HEK293 (cell line): ENCODE measurements at regions not wholly inside any gene's neighbourhood (a gene's known extent, or its start where the extent isn't known, plus 50 kb on each side); places are given as distances from the start of the nearest gene placed in this dataset.

Experiments
- CTCF ChIA-PET: fragments of 350-600 bp; formaldehyde crosslinking; extraction: SDS; loops from one replicate; lab custom pipeline; 2021; ENCODE audit warnings: antibody characterized with exemption; lab: Yijun Ruan, JAX
- POLR2A ChIA-PET: fragments of 300-600 bp; formaldehyde crosslinking; extraction: SDS; loops from one replicate; lab custom pipeline; 2020; ENCODE audit warnings: antibody characterized with exemption, inconsistent platforms; lab: Yijun Ruan, JAX
- H3K27ac ChIP-seq: fragments of 200-500 bp; sonication (Bioruptor generic); 2 replicates; pipeline ENCODE4 v1.5.1; 2014; ENCODE audit warnings: low read depth, low read length, control low read depth, inconsistent platforms; ENCODE audit errors: extremely low read depth
- H3K36me3 ChIP-seq, 2 experiments: fragments of 200-500 bp in 1 of 2; sonication (Bioruptor generic) in 1 of 2; 1 replicate in 1 of 2; 2 replicates in 1 of 2; pipeline ENCODE4 v1.5.1; 2014 to 2017; ENCODE audit warnings: inconsistent platforms in 2 of 2, low read length in 2 of 2; ENCODE audit not compliant: control insufficient read depth in 2 of 2, insufficient read depth in 1 of 2
- H3K4me1 ChIP-seq: fragments of 200-500 bp; sonication (Bioruptor generic); 2 replicates; pipeline ENCODE4 v1.5.1; 2014; ENCODE audit warnings: mild to moderate bottlenecking, low read length, inconsistent platforms; ENCODE audit not compliant: control insufficient read depth, insufficient read depth
- H3K4me3 ChIP-seq: 2 replicates; pipeline ENCODE4 v1.5.1; 2011; ENCODE audit warnings: low read depth, mild to moderate bottlenecking, control low read depth, low read length, moderate library complexity
- H3K9me3 ChIP-seq: fragments of 200-500 bp; sonication (Bioruptor generic); 2 replicates; pipeline ENCODE4 v1.5.1; 2014; ENCODE audit warnings: low read depth, low read length, inconsistent platforms; ENCODE audit not compliant: control insufficient read depth, insufficient read depth
- EGR2 ChIP-seq: fragments of 450-650 bp; formaldehyde crosslinking; IDR thresholded peaks from 2 replicates; pipeline ENCODE4 v1.5.1; 2016; ENCODE audit warnings: low read depth, missing biosample characterization, missing genetic modification characterization
- FEZF1 ChIP-seq: fragments of 450-650 bp; formaldehyde crosslinking; IDR thresholded peaks from 2 replicates; pipeline ENCODE4 v1.5.1; 2016; ENCODE audit warnings: missing biosample characterization, missing genetic modification characterization
- GLIS2 ChIP-seq: fragments of 450-650 bp; formaldehyde crosslinking; IDR thresholded peaks from 2 replicates; pipeline ENCODE4 v1.5.1; 2016; ENCODE audit warnings: missing biosample characterization, missing genetic modification characterization
- ZBTB1 ChIP-seq: fragments of 450-650 bp; formaldehyde crosslinking; IDR thresholded peaks from 2 replicates; pipeline ENCODE4 v1.5.1; 2016; ENCODE audit warnings: missing biosample characterization, missing genetic modification characterization
- ZBTB48 ChIP-seq: fragments of 450-650 bp; formaldehyde crosslinking; IDR thresholded peaks from 2 replicates; pipeline ENCODE4 v1.5.1; 2016; ENCODE audit warnings: missing biosample characterization, missing genetic modification characterization
- ZFP3 ChIP-seq: fragments of 450-650 bp; formaldehyde crosslinking; IDR thresholded peaks from 2 replicates; pipeline ENCODE4 v1.5.1; 2016; ENCODE audit warnings: low read depth, missing biosample characterization, missing genetic modification characterization
- ZFP37 ChIP-seq: fragments of 450-650 bp; formaldehyde crosslinking; IDR thresholded peaks from 2 replicates; pipeline ENCODE4 v1.5.1; 2016; ENCODE audit warnings: missing biosample characterization, missing genetic modification characterization
- ZNF169 ChIP-seq: fragments of 450-650 bp; formaldehyde crosslinking; IDR thresholded peaks from 2 replicates; pipeline ENCODE4 v1.5.1; 2016; ENCODE audit warnings: missing biosample characterization, missing genetic modification characterization
- ZNF175 ChIP-seq: fragments of 450-650 bp; formaldehyde crosslinking; IDR thresholded peaks from 2 replicates; pipeline ENCODE4 v1.5.1; 2016; ENCODE audit warnings: missing biosample characterization, missing genetic modification characterization
- ZNF311 ChIP-seq: fragments of 450-650 bp; formaldehyde crosslinking; IDR thresholded peaks from 2 replicates; pipeline ENCODE4 v1.5.1; 2017; ENCODE audit warnings: missing biosample characterization, missing genetic modification characterization, borderline replicate concordance
- ZNF501 ChIP-seq: fragments of 450-650 bp; formaldehyde crosslinking; IDR thresholded peaks from 2 replicates; pipeline ENCODE4 v1.5.1; 2016; ENCODE audit warnings: missing biosample characterization, missing genetic modification characterization
- ZNF626 ChIP-seq: fragments of 450-650 bp; sonication (Bioruptor Pico); formaldehyde crosslinking; IDR thresholded peaks from 2 replicates; pipeline ENCODE4 v1.5.1; 2018; ENCODE audit warnings: missing biosample characterization, missing genetic modification characterization, inconsistent platforms
- ZNF660 ChIP-seq: fragments of 450-650 bp; IDR thresholded peaks from 2 replicates; pipeline ENCODE4 v1.5.1; 2018; ENCODE audit warnings: missing biosample characterization, mild to moderate bottlenecking, missing genetic modification characterization
- ZNF707 ChIP-seq: fragments of 450-650 bp; formaldehyde crosslinking; IDR thresholded peaks from 2 replicates; pipeline ENCODE4 v1.5.1; 2016; ENCODE audit warnings: missing biosample characterization, missing genetic modification characterization
- TF ChIP-seq, protein P1 (sequence below): IDR thresholded peaks from 2 replicates; pipeline ENCODE4 v1.6.1; 2011; ENCODE audit warnings: mild to moderate bottlenecking, low read depth, low read length, borderline replicate concordance
- TF ChIP-seq, protein P2 (sequence below): fragments of 450-650 bp; formaldehyde crosslinking; IDR thresholded peaks from 2 replicates; pipeline ENCODE4 v1.5.1; 2016; ENCODE audit warnings: missing biosample characterization, missing genetic modification characterization
- TF ChIP-seq, protein P3 (sequence below): fragments of 450-650 bp; formaldehyde crosslinking; IDR thresholded peaks from 2 replicates; pipeline ENCODE4 v1.5.1; 2017; ENCODE audit warnings: missing biosample characterization, missing genetic modification characterization
- TF ChIP-seq, protein P4 (sequence below): fragments of 450-650 bp; formaldehyde crosslinking; IDR thresholded peaks from 2 replicates; pipeline ENCODE4; 2016; ENCODE audit warnings: missing biosample characterization, missing genetic modification characterization
- TF ChIP-seq, protein P5 (sequence below): fragments of 450-650 bp; formaldehyde crosslinking; IDR thresholded peaks from 2 replicates; pipeline ENCODE4 v1.5.1; 2016; ENCODE audit warnings: missing biosample characterization, missing genetic modification characterization
- TF ChIP-seq, protein P6 (sequence below): fragments of 450-650 bp; formaldehyde crosslinking; conservative IDR thresholded peaks from 2 replicates; pipeline ENCODE4 v1.5.1; 2016; ENCODE audit warnings: low read depth, missing biosample characterization, missing genetic modification characterization
- TF ChIP-seq, protein P7 (sequence below): fragments of 450-650 bp; formaldehyde crosslinking; IDR thresholded peaks from 2 replicates; pipeline ENCODE4 v1.5.1; 2016; ENCODE audit warnings: missing biosample characterization, missing genetic modification characterization

DNA sequence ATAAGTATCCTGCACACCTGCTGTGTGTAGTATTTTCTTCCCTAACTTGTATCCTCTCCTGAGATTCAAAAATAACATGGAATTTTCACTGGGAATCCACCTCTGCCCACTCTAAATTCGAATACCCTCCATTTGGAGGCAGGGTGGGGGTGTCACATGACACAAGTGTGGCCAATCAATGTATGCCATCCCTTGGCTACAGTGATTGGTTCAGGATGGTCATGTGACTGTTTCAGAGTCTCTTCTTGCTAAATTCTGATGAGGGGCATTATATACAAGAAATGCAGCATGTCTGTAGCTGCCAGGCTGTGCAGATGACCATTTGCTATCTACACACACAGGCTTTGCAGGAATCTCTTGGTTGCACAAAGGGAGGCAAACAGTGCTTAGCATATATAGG, 86.8 kb upstream of the TMEM132C start (continued):
- no peak for TF ChIP-seq ZNF626
- TF ChIP-seq, protein P1, sequence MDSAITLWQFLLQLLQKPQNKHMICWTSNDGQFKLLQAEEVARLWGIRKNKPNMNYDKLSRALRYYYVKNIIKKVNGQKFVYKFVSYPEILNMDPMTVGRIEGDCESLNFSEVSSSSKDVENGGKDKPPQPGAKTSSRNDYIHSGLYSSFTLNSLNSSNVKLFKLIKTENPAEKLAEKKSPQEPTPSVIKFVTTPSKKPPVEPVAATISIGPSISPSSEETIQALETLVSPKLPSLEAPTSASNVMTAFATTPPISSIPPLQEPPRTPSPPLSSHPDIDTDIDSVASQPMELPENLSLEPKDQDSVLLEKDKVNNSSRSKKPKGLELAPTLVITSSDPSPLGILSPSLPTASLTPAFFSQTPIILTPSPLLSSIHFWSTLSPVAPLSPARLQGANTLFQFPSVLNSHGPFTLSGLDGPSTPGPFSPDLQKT: no peak
- TF ChIP-seq, protein P2, sequence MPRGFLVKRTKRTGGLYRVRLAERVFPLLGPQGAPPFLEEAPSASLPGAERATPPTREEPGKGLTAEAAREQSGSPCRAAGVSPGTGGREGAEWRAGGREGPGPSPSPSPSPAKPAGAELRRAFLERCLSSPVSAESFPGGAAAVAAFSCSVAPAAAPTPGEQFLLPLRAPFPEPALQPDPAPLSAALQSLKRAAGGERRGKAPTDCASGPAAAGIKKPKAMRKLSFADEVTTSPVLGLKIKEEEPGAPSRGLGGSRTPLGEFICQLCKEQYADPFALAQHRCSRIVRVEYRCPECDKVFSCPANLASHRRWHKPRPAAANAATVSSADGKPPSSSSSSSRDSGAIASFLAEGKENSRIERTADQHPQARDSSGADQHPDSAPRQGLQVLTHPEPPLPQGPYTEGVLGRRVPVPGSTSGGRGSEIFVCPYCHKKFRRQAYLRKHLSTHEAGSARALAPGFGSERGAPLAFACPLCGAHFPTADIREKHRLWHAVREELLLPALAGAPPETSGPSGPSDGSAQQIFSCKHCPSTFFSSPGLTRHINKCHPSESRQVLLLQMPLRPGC (tag by site-specific recombination): no peak

DNA sequence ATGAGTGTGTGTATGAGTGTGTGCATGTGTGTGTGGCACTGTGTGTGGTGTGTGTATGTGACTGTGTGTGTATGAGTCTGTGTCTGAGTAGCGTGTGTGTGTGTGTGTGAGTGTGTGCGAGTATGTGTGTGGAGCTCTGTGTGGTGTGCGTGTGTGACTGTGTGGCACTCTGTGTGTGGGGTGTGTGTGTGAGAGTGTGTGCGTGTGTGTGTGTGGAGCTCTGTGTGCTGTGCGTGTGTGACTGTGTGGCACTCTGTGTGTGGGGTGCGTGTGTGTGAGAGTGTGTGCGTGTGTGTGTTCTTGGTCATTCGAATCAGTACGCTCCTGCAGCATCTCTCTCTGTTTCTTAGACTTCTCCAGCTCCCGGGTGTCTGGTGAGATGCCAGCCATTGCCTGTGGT, 76.9 kb upstream of the TMEM132C start:
- Histone ChIP-seq H3K4me3 (no peak overlapping the region), H3K4me1 (no peaks in the 10 kb centered on the region), H3K27ac (no peak overlapping the region), H3K36me3 (no peaks in the 10 kb centered on the region), H3K9me3 (no peaks in the 10 kb centered on the region)
- ChIA-PET POLR2A (no interaction called here), CTCF (no interaction called here)
- TF ChIP-seq, protein P3, sequence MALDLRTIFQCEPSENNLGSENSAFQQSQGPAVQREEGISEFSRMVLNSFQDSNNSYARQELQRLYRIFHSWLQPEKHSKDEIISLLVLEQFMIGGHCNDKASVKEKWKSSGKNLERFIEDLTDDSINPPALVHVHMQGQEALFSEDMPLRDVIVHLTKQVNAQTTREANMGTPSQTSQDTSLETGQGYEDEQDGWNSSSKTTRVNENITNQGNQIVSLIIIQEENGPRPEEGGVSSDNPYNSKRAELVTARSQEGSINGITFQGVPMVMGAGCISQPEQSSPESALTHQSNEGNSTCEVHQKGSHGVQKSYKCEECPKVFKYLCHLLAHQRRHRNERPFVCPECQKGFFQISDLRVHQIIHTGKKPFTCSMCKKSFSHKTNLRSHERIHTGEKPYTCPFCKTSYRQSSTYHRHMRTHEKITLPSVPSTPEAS: no peak
- TF ChIP-seq GLIS2 (tag by site-specific recombination): no peak
- no peak for TF ChIP-seq ZNF169
- no peak for TF ChIP-seq EGR2 (tag by site-specific recombination)
- TF ChIP-seq, protein P4, sequence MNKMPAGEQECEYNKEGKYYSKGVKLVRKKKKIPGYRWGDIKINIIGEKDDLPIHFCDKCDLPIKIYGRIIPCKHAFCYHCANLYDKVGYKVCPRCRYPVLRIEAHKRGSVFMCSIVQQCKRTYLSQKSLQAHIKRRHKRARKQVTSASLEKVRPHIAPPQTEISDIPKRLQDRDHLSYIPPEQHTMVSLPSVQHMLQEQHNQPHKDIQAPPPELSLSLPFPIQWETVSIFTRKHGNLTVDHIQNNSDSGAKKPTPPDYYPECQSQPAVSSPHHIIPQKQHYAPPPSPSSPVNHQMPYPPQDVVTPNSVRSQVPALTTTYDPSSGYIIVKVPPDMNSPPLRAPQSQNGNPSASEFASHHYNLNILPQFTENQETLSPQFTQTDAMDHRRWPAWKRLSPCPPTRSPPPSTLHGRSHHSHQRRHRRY (tag by site-specific recombination): no peak
- TF ChIP-seq, protein P5, sequence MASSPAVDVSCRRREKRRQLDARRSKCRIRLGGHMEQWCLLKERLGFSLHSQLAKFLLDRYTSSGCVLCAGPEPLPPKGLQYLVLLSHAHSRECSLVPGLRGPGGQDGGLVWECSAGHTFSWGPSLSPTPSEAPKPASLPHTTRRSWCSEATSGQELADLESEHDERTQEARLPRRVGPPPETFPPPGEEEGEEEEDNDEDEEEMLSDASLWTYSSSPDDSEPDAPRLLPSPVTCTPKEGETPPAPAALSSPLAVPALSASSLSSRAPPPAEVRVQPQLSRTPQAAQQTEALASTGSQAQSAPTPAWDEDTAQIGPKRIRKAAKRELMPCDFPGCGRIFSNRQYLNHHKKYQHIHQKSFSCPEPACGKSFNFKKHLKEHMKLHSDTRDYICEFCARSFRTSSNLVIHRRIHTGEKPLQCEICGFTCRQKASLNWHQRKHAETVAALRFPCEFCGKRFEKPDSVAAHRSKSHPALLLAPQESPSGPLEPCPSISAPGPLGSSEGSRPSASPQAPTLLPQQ: no peak
- TF ChIP-seq ZNF311 (tag by site-specific recombination): no peak
- no peak for TF ChIP-seq ZNF660 (tag by site-specific recombination)
- TF ChIP-seq FEZF1 (tag by site-specific recombination): no peak
- TF ChIP-seq ZNF707 (tag by site-specific recombination): no peak
- no peak for TF ChIP-seq ZNF175 (tag by site-specific recombination)
- TF ChIP-seq, protein P6, sequence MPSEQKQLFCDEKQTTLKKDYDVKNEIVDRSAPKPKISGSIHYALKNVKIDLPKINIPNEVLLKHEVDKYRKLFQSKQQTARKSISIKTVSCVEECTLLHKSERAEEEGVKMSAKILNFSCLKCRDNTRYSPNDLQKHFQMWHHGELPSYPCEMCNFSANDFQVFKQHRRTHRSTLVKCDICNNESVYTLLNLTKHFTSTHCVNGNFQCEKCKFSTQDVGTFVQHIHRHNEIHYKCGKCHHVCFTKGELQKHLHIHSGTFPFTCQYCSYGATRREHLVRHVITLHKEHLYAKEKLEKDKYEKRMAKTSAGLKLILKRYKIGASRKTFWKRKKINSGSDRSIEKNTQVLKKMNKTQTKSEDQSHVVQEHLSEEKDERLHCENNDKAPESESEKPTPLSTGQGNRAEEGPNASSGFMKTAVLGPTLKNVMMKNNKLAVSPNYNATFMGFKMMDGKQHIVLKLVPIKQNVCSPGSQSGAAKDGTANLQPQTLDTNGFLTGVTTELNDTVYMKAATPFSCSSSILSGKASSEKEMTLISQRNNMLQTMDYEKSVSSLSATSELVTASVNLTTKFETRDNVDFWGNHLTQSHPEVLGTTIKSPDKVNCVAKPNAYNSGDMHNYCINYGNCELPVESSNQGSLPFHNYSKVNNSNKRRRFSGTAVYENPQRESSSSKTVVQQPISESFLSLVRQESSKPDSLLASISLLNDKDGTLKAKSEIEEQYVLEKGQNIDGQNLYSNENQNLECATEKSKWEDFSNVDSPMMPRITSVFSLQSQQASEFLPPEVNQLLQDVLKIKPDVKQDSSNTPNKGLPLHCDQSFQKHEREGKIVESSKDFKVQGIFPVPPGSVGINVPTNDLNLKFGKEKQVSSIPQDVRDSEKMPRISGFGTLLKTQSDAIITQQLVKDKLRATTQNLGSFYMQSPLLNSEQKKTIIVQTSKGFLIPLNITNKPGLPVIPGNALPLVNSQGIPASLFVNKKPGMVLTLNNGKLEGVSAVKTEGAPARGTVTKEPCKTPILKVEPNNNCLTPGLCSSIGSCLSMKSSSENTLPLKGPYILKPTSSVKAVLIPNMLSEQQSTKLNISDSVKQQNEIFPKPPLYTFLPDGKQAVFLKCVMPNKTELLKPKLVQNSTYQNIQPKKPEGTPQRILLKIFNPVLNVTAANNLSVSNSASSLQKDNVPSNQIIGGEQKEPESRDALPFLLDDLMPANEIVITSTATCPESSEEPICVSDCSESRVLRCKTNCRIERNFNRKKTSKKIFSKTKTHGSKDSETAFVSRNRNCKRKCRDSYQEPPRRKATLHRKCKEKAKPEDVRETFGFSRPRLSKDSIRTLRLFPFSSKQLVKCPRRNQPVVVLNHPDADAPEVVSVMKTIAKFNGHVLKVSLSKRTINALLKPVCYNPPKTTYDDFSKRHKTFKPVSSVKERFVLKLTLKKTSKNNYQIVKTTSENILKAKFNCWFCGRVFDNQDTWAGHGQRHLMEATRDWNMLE (tag by site-specific recombination): no peak
- TF ChIP-seq ZFP3: no peak
- TF ChIP-seq ZFP37 (tag by site-specific recombination): no peak
- no peak for TF ChIP-seq ZBTB48 (tag by site-specific recombination)
- no peak for TF ChIP-seq ZNF501 (tag by site-specific recombination)
- no peak for TF ChIP-seq ZBTB1 (tag by site-specific recombination)
- TF ChIP-seq, protein P7, sequence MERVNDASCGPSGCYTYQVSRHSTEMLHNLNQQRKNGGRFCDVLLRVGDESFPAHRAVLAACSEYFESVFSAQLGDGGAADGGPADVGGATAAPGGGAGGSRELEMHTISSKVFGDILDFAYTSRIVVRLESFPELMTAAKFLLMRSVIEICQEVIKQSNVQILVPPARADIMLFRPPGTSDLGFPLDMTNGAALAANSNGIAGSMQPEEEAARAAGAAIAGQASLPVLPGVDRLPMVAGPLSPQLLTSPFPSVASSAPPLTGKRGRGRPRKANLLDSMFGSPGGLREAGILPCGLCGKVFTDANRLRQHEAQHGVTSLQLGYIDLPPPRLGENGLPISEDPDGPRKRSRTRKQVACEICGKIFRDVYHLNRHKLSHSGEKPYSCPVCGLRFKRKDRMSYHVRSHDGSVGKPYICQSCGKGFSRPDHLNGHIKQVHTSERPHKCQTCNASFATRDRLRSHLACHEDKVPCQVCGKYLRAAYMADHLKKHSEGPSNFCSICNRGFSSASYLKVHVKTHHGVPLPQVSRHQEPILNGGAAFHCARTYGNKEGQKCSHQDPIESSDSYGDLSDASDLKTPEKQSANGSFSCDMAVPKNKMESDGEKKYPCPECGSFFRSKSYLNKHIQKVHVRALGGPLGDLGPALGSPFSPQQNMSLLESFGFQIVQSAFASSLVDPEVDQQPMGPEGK (tag by site-specific recombination): no peak
